Activated naive CD4-positive, alpha-beta T cell treated with anti-CD3 and anti-CD28 coated beads for 36 hours (primary cell): ENCODE measurements at regions not wholly inside any gene's neighbourhood (a gene's known extent, or its start where the extent isn't known, plus 50 kb on each side); places are given as distances from the start of the nearest gene placed in this dataset.
"Not testable (repeated sequence)": the region's sequence is repeated elsewhere in the genome, so short reads cannot be mapped to it uniquely, and the experiment has no call there.

Experiments
- CTCF ChIA-PET: fragments of 350-600 bp; sonication (Branson Sonifier 250); formaldehyde crosslinking; loops from one replicate; lab custom pipeline; 2021; ENCODE audit warnings: antibody characterized with exemption; lab: Charles Lee
- DNase-seq: peaks from one replicate; pipeline ENCODE4 v3.0.0-alpha.2; 2020
- H3K27ac Mint-ChIP-seq: one replicate; pipeline ENCODE4 v1.8.0; 2021; ENCODE audit warnings: mild to moderate bottlenecking, mixed read lengths
- H3K27me3 Mint-ChIP-seq: one replicate; pipeline ENCODE4 v1.8.0; 2021; ENCODE audit warnings: low read depth, mixed read lengths
- H3K36me3 Mint-ChIP-seq: one replicate; pipeline ENCODE4 v1.8.0; 2021; ENCODE audit warnings: low read depth, mixed read lengths
- H3K4me1 Mint-ChIP-seq: one replicate; pipeline ENCODE4 v1.8.0; 2021; ENCODE audit warnings: low read depth, mixed read lengths
- H3K4me3 Mint-ChIP-seq: one replicate; pipeline ENCODE4 v1.8.0; 2021; ENCODE audit warnings: mild to moderate bottlenecking, moderate library complexity, mixed read lengths
- H3K9me3 Mint-ChIP-seq: one replicate; pipeline ENCODE4 v1.8.0; 2021; ENCODE audit warnings: mixed read lengths
- intact Hi-C: fragments of 100-400 bp; cut with micrococcal nuclease; formaldehyde crosslinking; loops from one replicate; pipeline ENCODE4 v1.15.1; 2023

DNA sequence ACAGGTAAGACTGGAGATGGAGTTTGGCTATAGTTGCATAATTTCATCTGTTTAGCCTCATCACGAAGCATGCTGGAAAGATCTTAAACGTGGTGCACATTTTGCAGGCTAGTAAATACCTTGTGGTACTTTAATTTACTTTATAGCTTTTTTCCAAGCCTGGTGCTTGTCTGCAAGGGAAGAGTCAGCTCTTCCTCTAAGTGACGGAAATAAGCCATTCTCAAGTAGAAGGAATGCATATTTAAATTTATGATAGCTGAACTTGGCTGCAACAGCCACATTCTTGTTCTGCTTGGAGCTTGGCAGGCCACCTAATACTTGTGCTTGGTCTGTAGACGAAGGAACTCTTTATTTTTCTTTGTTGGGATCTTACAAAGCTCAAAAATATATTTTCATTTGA lies 188.0 kb upstream of the PIK3R1 start:
- Mint-ChIP-seq H3K27ac (no peak overlapping the region), H3K9me3 (no peaks in the 10 kb centered on the region), H3K27me3 (no peaks in the 10 kb centered on the region), H3K4me3 (no peak overlapping the region), H3K4me1 (no peaks in the 10 kb centered on the region), H3K36me3 (no peaks in the 10 kb centered on the region)
- CTCF ChIA-PET = interaction anchor here (0.6 kb wide), 1 partner anchor 126 kb away, joined by 3 read pairs; no protein-coding TSS in a partner anchor
- intact Hi-C loops = no loop called here
- no peak for DNase-seq

DNA sequence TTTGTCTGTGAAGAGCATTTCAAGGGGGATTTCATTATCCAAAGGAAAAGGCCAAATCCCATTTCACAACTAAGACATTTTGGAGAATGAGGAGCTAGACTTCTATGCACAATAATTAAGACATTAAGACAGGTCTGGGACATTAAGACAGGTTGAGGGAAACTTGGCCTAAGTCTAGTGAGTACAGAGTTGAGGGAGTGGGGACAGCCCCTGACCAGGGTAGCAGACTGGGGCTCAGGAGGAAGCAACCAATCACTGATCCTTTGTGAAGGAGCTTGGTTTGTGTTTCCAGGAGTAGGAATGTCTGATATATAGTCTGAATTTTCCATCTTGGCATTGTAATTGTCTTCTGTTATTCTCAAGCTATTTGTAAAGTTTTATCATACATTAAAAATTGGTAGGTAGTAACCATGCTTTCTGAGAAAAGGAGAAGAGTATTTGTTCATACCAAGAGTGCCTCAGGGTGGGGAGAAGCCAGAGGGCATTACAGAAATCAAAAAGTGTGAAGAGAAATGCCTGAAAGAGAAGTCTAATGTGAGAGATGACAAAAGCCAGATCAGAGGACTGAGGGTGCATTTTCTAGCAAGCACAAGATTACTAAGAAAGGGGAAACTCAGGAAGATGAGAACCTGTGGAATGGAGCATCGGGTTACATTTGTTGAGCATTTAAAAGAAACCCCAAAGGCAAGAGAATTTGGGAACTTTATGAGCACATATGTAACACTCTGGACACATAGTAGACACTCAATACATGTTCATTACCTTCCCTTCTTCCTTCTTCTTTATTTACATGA lies 189.3 kb upstream of the PIK3R1 start:
- CTCF ChIA-PET = interaction anchor here (0.7 kb wide), 1 partner anchor 15 kb away, joined by 3 read pairs; no protein-coding TSS in a partner anchor
- H3K9me3 Mint-ChIP-seq = no peaks in the 10 kb centered on the region
- intact Hi-C loops = no loop called here
- H3K27me3 Mint-ChIP-seq = no peaks in the 10 kb centered on the region
- H3K36me3 Mint-ChIP-seq = no peaks in the 10 kb centered on the region
- H3K27ac Mint-ChIP-seq = no peak overlapping the region
- H3K4me3 Mint-ChIP-seq = no peak overlapping the region
- no peaks in the 10 kb centered on the region for H3K4me1 Mint-ChIP-seq
- no peak for DNase-seq

DNA sequence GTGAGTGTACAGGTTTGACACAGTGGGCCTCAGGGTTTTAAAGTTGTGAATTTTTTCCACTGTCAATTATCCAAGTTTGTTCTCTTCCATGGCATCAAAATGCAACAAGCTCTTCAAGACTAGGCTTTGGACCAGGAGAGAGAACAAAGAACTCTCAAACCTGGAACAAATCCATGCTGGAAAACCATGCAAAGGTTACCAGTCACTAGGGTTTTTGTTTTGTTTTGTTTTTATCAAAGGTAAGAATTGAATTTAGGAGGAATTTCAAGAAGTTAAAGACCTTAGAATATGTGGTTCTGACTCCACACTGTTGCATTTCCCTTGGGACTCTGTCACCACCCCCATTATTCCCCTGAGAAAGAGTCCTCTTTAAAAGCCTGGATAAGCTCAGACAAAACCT lies 191.1 kb upstream of the PIK3R1 start:
- Mint-ChIP-seq H3K27me3 (no peaks in the 10 kb centered on the region), H3K27ac (no peak overlapping the region), H3K4me3 (no peak overlapping the region), H3K4me1 (no peaks in the 10 kb centered on the region), H3K9me3 (no peaks in the 10 kb centered on the region), H3K36me3 (no peaks in the 10 kb centered on the region)
- intact Hi-C loops = no loop called here
- no peak for DNase-seq
- CTCF ChIA-PET = interaction anchor here (0.5 to 0.8 kb wide), 2 partner anchors 9 to 1734 kb away, joined by 3 read pairs; no protein-coding TSS in a partner anchor

DNA sequence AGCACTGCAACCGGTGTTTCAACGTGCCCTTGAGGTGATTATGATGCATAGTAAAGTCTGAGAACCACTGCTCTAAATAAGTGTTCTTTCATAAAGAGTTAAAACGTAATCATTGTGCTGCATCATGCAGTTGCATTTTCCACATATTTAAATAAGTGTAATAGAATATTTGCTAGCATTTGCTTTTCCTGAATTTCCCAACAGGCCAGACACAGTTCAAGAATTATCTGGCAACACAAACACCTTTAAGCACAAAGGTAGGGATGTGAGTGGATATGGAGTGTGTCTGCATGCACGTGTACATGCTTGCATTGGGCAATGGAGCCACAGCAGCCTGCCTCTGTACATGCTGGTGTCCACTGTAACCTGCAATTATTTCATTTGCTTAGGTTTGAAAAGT lies 193.6 kb upstream of the PIK3R1 start:
- Mint-ChIP-seq H3K27me3 (peaks cover 2% of the 10 kb centered on the region), H3K36me3 (no peaks in the 10 kb centered on the region), H3K4me1 (no peaks in the 10 kb centered on the region), H3K9me3 (no peaks in the 10 kb centered on the region), H3K27ac (no peak overlapping the region), H3K4me3 (no peak overlapping the region)
- no peak for DNase-seq
- CTCF ChIA-PET = no interaction called here
- intact Hi-C loops = no loop called here

DNA sequence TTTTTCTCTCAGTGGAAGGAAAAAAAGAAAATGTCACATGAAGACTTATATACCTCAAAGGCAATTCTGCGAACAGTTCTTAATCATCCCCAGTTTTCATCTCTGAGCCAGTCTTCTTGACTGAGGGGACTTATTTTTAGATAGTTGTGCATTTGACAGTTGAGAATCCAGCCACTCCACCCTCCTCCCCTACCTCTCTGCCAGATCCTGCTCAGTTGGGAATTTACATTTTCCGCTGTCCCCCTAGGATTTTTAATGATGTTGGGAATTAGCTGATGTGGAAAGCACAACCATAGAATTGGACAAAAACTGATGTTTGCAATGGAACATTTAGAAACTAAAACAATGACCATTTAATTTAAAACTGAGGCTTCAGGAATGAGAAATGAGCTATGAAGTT lies 194.3 kb upstream of the PIK3R1 start:
- H3K9me3 Mint-ChIP-seq = no peaks in the 10 kb centered on the region
- CTCF ChIA-PET = no interaction called here
- H3K27me3 Mint-ChIP-seq = peaks cover 2% of the 10 kb centered on the region
- no peaks in the 10 kb centered on the region for H3K36me3 Mint-ChIP-seq
- intact Hi-C loops = no loop called here
- DNase-seq = no peak
- H3K4me1 Mint-ChIP-seq = no peaks in the 10 kb centered on the region
- no peak overlapping the region for H3K4me3 Mint-ChIP-seq
- no peak overlapping the region for H3K27ac Mint-ChIP-seq

DNA sequence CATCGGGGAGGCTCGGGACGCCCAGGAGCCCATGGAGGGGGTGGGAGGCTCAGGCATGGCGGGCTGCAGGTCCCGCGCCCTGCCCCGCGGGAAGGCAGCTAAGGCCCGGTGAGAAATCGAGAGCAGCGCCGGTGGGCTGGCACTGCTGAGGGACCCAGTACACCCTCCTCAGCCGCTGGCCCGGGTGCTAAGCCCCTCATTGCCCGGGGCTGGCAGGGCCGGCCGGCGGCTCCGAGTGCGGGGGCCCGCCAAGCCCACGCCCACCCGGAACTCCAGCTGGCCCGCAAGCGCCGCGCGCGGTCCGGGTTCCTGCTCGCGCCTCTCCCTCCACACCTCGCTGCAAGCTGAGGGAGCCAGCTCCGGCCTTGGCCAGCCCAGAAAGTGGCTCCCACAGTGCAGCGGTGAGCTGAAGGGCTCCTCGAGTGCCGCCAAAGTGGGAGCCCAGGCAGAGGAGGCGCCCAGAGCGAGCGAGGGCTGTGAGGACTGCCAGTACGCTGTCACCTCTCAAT lies 195.0 kb upstream of the PIK3R1 start:
- CTCF ChIA-PET, H3K4me3 Mint-ChIP-seq, intact Hi-C loops, H3K27me3 Mint-ChIP-seq, H3K9me3 Mint-ChIP-seq, H3K4me1 Mint-ChIP-seq, H3K36me3 Mint-ChIP-seq, DNase-seq, H3K27ac Mint-ChIP-seq: not testable (repeated sequence)

DNA sequence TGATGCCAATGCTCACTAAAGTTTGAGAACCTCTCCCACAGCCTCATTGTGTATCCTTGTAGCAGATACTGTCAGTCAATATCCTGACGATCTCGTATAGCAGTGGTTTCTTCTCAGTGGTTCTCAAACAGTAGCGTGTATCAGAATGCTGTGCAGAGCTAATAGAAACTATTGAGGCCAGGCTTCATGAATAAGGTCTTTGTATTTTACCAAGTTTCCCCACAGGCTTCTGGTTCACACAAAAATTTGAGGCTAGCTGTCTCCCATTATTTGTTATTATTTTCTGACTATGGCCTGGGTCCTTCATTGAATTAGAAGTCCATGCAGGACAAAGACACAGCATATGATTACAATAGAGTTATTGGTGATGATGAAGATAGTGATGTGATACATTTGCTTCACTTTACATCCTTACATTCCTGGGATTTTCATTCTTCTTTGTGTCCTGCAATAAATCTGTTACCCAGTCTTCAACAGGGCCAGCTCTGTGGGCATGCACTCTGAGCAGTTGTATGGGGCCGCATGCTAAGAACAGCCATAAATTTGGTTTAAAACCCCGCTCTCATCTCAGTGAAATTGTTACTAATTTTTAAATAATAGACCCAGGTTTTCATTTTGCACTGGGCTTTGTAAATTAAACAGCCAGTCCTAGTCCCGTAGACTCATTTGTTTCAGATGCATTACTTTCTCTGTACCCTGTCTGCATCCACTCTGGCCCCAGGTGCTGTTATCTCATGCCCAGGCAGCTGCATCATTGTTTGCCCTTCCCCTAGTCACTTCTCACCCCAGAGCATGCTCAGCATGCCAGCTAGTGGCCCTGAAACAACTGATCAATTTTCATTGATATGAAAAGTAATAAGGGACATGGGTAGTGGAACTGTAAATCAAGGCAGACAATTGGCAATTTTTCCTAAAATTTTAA lies 199.9 kb upstream of the PIK3R1 start:
- no peak for DNase-seq
- no peaks in the 10 kb centered on the region for H3K9me3 Mint-ChIP-seq
- intact Hi-C loops = no loop called here
- no peaks in the 10 kb centered on the region for H3K36me3 Mint-ChIP-seq
- CTCF ChIA-PET = interaction anchor here (0.9 kb wide), 1 partner anchor 9 kb away, joined by 3 read pairs; no protein-coding TSS in a partner anchor
- no peak overlapping the region for H3K27ac Mint-ChIP-seq
- H3K4me3 Mint-ChIP-seq = no peak overlapping the region
- peaks cover 6% of the 10 kb centered on the region for H3K27me3 Mint-ChIP-seq
- no peaks in the 10 kb centered on the region for H3K4me1 Mint-ChIP-seq

DNA sequence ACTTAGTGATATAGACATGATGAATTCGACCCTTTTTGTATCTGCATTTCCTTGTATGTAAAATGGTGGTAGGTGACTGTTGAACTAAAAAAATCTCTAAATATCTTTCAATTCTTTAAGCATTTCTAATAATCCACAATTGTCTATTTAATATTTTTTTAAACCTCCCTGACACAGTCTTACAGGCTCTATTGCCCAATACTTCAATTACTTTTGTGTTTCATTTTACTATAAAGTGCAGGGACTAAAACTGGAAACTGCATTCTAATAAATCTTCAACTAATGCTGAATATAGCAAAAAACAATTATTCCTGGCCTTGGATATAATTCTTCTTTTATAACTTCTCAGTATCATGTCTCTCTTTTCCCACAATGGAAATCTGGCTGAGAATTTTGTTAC lies 202.7 kb upstream of the PIK3R1 start:
- Mint-ChIP-seq H3K27me3 (peaks cover 4% of the 10 kb centered on the region), H3K36me3 (no peaks in the 10 kb centered on the region), H3K27ac (no peak overlapping the region), H3K9me3 (no peaks in the 10 kb centered on the region), H3K4me1 (no peaks in the 10 kb centered on the region), H3K4me3 (no peak overlapping the region)
- no peak for DNase-seq
- intact Hi-C loops = no loop called here
- CTCF ChIA-PET = no interaction called here

DNA sequence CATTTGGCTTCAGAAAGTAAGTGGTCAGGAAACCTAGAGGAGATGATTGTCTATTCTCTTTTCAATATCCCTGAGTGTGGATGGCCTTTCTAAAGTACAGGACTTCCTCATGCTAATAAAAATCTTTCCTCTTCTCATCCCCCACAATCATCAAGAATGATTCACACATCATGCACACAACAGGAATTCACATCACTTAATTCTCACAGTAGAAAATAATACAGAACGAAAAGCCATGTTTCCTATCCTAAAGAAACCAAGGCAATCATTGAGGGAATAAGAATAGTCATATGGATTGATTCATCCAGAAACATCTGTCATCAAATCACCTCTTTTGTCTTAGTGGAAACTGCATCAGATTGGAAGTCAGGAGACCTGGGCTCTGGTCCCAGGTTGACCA lies 203.1 kb upstream of the PIK3R1 start:
- no peak for DNase-seq

DNA sequence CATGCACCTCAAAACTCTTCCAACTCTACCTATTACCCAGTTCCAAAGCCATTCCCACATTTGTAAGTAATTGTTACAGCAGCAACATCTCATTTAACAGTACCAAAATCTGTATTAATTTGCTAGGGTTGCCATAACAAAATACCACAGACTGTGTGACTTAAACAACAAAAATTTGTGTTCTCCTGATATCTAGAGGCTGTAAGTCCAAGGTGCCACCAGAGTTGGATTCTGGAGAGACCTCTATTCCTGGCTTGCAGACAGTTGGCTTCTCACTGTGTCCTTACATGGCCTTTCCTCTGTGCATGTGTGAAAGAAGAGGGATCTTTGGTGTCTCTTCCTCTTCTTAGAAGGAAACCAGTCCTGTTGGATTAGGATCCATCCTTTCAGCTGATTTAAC lies 203.8 kb upstream of the PIK3R1 start:
- no peaks in the 10 kb centered on the region for H3K9me3 Mint-ChIP-seq
- H3K4me1 Mint-ChIP-seq = no peaks in the 10 kb centered on the region
- H3K4me3 Mint-ChIP-seq = no peak overlapping the region
- H3K27me3 Mint-ChIP-seq = peaks cover 4% of the 10 kb centered on the region
- H3K36me3 Mint-ChIP-seq = no peaks in the 10 kb centered on the region
- no peak for DNase-seq
- CTCF ChIA-PET = no interaction called here
- intact Hi-C loops = no loop called here
- H3K27ac Mint-ChIP-seq = no peak overlapping the region

More for the DNA sequence above, 203.1 kb upstream of the PIK3R1 start:
- Mint-ChIP-seq H3K27me3 (peaks cover 4% of the 10 kb centered on the region), H3K4me1 (no peaks in the 10 kb centered on the region), H3K27ac (no peak overlapping the region), H3K9me3 (no peaks in the 10 kb centered on the region), H3K4me3 (no peak overlapping the region), H3K36me3 (no peaks in the 10 kb centered on the region)
- CTCF ChIA-PET = no interaction called here
- intact Hi-C loops = no loop called here

DNA sequence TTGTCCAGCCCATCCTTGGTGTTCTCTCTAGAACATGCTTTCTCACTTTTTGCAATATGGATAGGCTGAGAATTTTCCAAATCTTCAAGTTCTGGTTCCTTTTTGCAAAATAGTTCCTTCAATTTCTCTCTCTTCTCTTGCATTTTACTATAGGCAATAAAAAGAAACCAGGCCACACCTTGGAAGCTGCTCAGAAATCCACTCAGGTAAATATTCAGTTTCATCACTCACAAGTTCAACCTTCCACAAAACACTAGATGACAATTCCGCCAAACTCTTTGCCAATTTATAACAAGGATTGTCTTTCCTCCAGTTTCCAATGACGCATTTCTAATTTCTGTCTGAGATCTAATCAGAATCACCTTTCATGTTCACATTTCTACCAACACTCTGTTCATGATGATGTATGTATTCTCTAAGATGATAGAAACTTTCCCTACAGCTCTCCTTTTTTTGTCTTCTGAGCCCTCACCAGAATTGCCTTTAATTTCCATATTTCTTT lies 204.2 kb upstream of the PIK3R1 start:
- H3K36me3 Mint-ChIP-seq = no peaks in the 10 kb centered on the region
- H3K27ac Mint-ChIP-seq = no peak overlapping the region
- no peaks in the 10 kb centered on the region for H3K9me3 Mint-ChIP-seq
- H3K4me3 Mint-ChIP-seq = no peak overlapping the region
- DNase-seq = no peak
- H3K4me1 Mint-ChIP-seq = no peaks in the 10 kb centered on the region
- CTCF ChIA-PET = no interaction called here
- intact Hi-C loops = no loop called here
- H3K27me3 Mint-ChIP-seq = peaks cover 4% of the 10 kb centered on the region

DNA sequence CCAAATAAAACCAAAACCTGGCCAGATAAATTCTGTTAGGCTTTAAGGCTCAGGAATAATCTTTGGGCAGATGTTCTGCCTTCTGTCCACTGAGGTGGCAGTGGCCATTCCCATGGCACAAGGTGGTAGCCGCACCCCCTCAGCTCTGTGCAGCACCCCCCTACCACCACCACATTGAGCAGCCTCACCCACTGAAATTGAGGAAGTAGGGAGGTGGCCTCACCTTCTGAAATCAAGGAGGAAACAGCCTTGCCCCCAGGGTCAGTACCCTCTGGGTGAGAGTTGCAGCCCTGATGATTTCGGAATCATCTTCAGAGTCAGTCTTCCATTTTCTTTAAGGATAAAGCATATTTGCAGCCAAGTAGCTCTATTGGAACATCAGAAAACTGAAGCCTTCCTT lies 204.8 kb upstream of the PIK3R1 start:
- DNase-seq = no peak
- Mint-ChIP-seq H3K36me3 (no peaks in the 10 kb centered on the region), H3K27me3 (peaks cover 4% of the 10 kb centered on the region), H3K27ac (no peak overlapping the region), H3K9me3 (no peaks in the 10 kb centered on the region), H3K4me3 (no peak overlapping the region), H3K4me1 (no peaks in the 10 kb centered on the region)
- CTCF ChIA-PET = no interaction called here
- intact Hi-C loops = no loop called here
